Upper lobe of left lung (tissue), 4 donors: ENCODE measurements at regions not wholly inside any gene's neighbourhood (a gene's known extent, or its start where the extent isn't known, plus 50 kb on each side); places are given as distances from the start of the nearest gene placed in this dataset.

ENCODE experiments used
- EP300 ChIP-seq, 4 donors: sonication (generic); formaldehyde crosslinking; IDR thresholded peaks; one replicate each; pipeline ENCODE4 v1.5.1; 2017; ENCODE audit warnings: antibody characterized with exemption in 4 of 4, control low read depth in 2 of 4
- POLR2A ChIP-seq, 4 donors: fragments of 450-650 bp; IDR thresholded peaks; one replicate each; pipeline ENCODE4 v1.5.1; 2016 to 2017; ENCODE audit warnings: antibody characterized with exemption in 4 of 4, mild to moderate bottlenecking in 2 of 4
- TF ChIP-seq, protein P1 (sequence below), 6 experiments: fragments of 450-650 bp in 4 of 6; fragments of 200-600 bp in 2 of 6; sonication (generic) in 2 of 6; IDR thresholded peaks; one replicate each; pipeline ENCODE4 v1.5.1; 2016 to 2019; ENCODE audit warnings: antibody characterized with exemption in 6 of 6

DNA sequence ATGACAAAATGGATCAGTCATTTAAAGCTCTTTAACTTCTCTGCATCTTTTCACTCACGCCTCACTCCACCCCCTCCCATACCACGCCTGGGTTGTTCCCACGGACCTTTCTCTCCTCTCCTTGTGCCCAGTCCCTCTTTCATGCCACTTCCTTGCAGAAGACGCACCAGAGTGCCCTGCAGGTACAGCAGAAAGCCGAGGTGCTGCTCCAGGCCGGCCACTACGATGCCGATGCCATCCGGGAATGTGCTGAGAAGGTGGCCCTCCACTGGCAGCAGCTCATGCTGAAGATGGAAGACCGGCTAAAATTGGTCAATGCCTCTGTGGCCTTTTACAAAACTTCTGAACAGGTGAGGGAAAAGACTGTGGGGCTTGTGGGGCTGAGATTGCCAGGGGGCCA lies 296.1 kb upstream of the UMPS start:
- TF ChIP-seq, protein P1, sequence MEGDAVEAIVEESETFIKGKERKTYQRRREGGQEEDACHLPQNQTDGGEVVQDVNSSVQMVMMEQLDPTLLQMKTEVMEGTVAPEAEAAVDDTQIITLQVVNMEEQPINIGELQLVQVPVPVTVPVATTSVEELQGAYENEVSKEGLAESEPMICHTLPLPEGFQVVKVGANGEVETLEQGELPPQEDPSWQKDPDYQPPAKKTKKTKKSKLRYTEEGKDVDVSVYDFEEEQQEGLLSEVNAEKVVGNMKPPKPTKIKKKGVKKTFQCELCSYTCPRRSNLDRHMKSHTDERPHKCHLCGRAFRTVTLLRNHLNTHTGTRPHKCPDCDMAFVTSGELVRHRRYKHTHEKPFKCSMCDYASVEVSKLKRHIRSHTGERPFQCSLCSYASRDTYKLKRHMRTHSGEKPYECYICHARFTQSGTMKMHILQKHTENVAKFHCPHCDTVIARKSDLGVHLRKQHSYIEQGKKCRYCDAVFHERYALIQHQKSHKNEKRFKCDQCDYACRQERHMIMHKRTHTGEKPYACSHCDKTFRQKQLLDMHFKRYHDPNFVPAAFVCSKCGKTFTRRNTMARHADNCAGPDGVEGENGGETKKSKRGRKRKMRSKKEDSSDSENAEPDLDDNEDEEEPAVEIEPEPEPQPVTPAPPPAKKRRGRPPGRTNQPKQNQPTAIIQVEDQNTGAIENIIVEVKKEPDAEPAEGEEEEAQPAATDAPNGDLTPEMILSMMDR (IDR thresholded peaks at IDR 0.05), result no peak
- TF ChIP-seq POLR2A (IDR thresholded peaks at IDR 0.05) (no peak), EP300 (IDR thresholded peaks at IDR 0.05) (no peak)
